ENCODE measurements at regions not wholly inside any gene's neighbourhood (a gene's known extent, or its start where the extent isn't known, plus 50 kb on each side); places are given as distances from the start of the nearest gene placed in this dataset.

- DNase-seq, result no peak
- Mint-ChIP-seq H3K4me1 (no peaks in the 10 kb centered on the region), H3K36me3 (no peaks in the 10 kb centered on the region), H3K9me3 (peaks cover 0 to 12% (median 4%) of the 10 kb centered on the region in 7 donors), H3K4me3 (no peak overlapping the region), H3K27me3 (ENCODE audit: low read depth in 3 of 3) (no peaks in the 10 kb centered on the region), H3K27ac (no peak overlapping the region)
- Histone ChIP-seq H3K4me1 (ENCODE audit: control insufficient read depth in 1 of 2, insufficient read depth in 2 of 2, low read length in 2 of 2) (no peaks in the 10 kb centered on the region), H3K9me3 (replicated peaks in 1 of 2; ENCODE audit: control insufficient read depth in 1 of 2, insufficient read depth in 1 of 2, low read length in 2 of 2) (peaks cover 0 to 3% of the 10 kb centered on the region in 2 donors), H3K36me3 (replicated peaks in 1 of 2; ENCODE audit: control insufficient read depth in 1 of 2, insufficient read depth in 2 of 2, low read length in 2 of 2) (no peaks in the 10 kb centered on the region), H3K4me3 (replicated peaks in 1 of 3; ENCODE audit: low read depth in 2 of 3, low read length in 3 of 3) (no peak overlapping the region), H3K4me2 (replicated peaks; ENCODE audit: extremely low read depth, low read length, poor library complexity, severe bottlenecking) (no peak overlapping the region), H3K9ac (ENCODE audit: insufficient read depth, low read length, poor library complexity, severe bottlenecking) (no peak overlapping the region), H4K20me1 (ENCODE audit: insufficient read depth, low read length) (no peaks in the 10 kb centered on the region), H3K27ac (ENCODE audit: low read depth in 1 of 2, low read length in 2 of 2) (no peak overlapping the region), H2AFZ (ENCODE audit: insufficient read depth, low read depth, low read length, poor library complexity, severe bottlenecking) (no peak overlapping the region), H3K27me3 (ENCODE audit: control insufficient read depth in 2 of 2, insufficient read depth in 2 of 2, low read length in 2 of 2) (no peaks in the 10 kb centered on the region), H3K79me2 (ENCODE audit: insufficient read depth, low read length) (no peaks in the 10 kb centered on the region)
- no peak for TF ChIP-seq CTCF (IDR thresholded peaks at IDR 0.05)
- WGBS (ENCODE audit: insufficient coverage), result no CpG with 5 or more reads among the region's 8 CpGs
- intact Hi-C loops (cut with micrococcal nuclease), result no loop called here
Observed at GRCh38 chr5:123865641-123866040, 353.7 kb downstream of the CSNK1G3 start.

GRCh38 chr5:123864578-123864977 is 352.6 kb downstream of the CSNK1G3 start:
- peaks cover 0 to 15% (median 4%) of the 10 kb centered on the region in 7 donors for H3K9me3 Mint-ChIP-seq
- Histone ChIP-seq H3K79me2 (ENCODE audit: insufficient read depth, low read length) (no peaks in the 10 kb centered on the region), H4K20me1 (ENCODE audit: insufficient read depth, low read length) (no peaks in the 10 kb centered on the region), H3K9me3 (replicated peaks in 1 of 2; ENCODE audit: control insufficient read depth in 1 of 2, insufficient read depth in 1 of 2, low read length in 2 of 2) (peaks cover 0 to 3% of the 10 kb centered on the region in 2 donors), H3K4me3 (replicated peaks in 1 of 3; ENCODE audit: low read depth in 2 of 3, low read length in 3 of 3) (no peak overlapping the region), H3K4me2 (replicated peaks; ENCODE audit: extremely low read depth, low read length, poor library complexity, severe bottlenecking) (no peak overlapping the region), H3K9ac (ENCODE audit: insufficient read depth, low read length, poor library complexity, severe bottlenecking) (no peak overlapping the region), H3K27me3 (ENCODE audit: control insufficient read depth in 2 of 2, insufficient read depth in 2 of 2, low read length in 2 of 2) (no peaks in the 10 kb centered on the region), H3K27ac (ENCODE audit: low read depth in 1 of 2, low read length in 2 of 2) (no peak overlapping the region), H3K36me3 (replicated peaks in 1 of 2; ENCODE audit: control insufficient read depth in 1 of 2, insufficient read depth in 2 of 2, low read length in 2 of 2) (no peaks in the 10 kb centered on the region), H2AFZ (ENCODE audit: insufficient read depth, low read depth, low read length, poor library complexity, severe bottlenecking) (no peak overlapping the region), H3K4me1 (ENCODE audit: control insufficient read depth in 1 of 2, insufficient read depth in 2 of 2, low read length in 2 of 2) (no peaks in the 10 kb centered on the region)
- no CpG with 5 or more reads among the region's 1 CpG for WGBS (ENCODE audit: insufficient coverage)
- H3K27ac Mint-ChIP-seq, result no peak overlapping the region
- no peak for DNase-seq
- intact Hi-C loops (cut with micrococcal nuclease), result no loop called here
- H3K27me3 Mint-ChIP-seq (ENCODE audit: low read depth in 3 of 3), result no peaks in the 10 kb centered on the region
- TF ChIP-seq CTCF (IDR thresholded peaks at IDR 0.05), result no peak
- no peaks in the 10 kb centered on the region for H3K4me1 Mint-ChIP-seq
- no peak overlapping the region for H3K4me3 Mint-ChIP-seq
- H3K36me3 Mint-ChIP-seq, result no peaks in the 10 kb centered on the region

Data from CD14-positive monocyte (primary cell).